Stimulated activated CD4-positive, alpha-beta T cell treated with anti-CD3 and anti-CD28 coated beads, Interleukin-2, amount 100 ng/mL, for 48 hours (primary cell): ENCODE measurements at regions not wholly inside any gene's neighbourhood (a gene's known extent, or its start where the extent isn't known, plus 50 kb on each side); places are given as distances from the start of the nearest gene placed in this dataset.
"Not testable (repeated sequence)": the region's sequence is repeated elsewhere in the genome, so short reads cannot be mapped to it uniquely, and the experiment has no call there.

Experiments used
- DNase-seq, 2 donors: peaks; one replicate each; pipeline ENCODE4 v3.0.0-alpha.2; 2020

DNA sequence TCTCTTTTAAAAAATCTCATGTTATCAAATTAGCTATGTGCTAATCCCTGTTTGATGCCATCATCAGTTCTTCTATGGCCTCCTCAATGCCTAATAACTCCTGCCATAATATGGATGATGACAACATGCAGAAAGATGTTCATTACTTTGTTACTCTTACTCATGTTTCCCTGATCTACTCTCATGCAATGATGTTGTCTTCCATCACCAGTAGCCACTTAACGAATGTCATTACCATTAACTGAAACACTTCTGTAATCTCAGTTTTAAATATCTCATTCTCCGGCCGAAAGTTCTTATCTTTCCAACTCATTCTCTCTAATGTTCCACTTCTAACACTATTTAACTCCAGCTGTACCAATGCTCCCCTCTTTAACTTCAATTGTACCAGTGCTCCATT is 1187.7 kb downstream of the OTOL1 start:
- DNase-seq, result no peak

DNA sequence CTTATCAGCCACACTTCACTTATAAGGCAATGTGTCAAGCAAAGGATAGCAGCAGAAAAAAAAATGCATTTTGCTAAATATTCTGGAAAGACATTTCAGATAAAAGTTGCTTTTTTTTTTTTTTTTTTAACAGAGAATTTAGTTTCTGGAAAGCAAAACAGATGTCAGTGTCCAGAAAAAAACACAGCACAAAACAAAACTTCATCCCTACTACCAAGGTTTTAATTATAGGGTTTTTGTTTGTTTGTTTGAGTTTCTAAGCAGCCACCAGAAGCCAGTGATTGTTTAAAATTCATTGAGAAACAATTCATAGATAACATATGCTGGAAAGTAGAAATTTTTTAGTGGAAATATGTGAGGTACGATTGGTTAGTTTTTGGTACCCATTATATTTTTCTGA is 1202.7 kb downstream of the OTOL1 start:
- DNase-seq, result no peak

DNA sequence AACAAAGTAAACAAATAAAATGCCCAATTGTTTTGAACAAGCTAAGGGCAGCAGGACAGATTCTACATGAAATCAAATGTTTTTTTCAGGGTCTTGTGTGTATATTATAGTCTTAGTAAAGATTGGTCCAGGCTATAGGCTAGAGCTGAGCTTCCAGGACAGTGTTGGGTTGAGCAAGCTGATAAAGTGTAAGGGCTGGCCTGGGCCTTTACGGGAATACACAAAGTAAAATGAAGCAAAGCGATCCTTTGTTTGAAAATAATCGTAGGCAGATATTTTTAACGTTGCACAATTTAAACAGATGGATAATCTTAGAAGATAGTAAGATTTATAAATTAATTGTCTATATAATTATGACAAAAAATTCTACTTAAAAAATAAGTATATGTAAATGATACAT is 1204.6 kb downstream of the OTOL1 start:
- DNase-seq, result no peak

DNA sequence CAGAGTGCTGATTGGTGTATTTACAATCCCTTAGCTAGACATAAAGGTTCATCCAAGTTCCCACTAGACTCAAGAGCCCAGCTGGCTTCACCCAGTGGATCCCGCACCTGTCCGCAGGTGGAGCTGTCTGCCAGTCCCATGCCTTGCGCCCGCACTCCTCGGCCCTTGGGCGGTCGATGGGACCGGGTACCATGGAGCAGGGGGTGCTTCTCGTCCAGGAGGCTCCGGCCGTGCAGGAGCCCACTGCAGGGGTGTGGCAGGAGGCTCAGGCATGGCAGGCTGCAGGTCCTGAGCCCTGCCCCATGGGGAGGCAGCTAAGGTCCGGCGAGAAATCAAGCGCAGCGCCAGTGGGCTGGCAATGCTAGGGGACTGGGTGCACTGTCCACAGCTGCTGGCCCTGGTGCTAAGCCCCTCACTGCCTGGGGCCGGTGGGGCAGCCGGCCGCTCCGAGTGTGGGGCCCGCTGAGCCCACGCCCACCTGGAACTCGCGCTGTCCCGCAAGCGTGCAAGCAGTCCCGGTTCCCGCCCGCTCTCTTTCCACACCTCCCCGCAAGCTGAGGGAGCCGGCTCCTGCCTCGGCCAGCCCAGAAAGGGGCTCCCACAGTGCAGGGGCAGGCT is 1206.3 kb downstream of the OTOL1 start:
- DNase-seq, result no peak

DNA sequence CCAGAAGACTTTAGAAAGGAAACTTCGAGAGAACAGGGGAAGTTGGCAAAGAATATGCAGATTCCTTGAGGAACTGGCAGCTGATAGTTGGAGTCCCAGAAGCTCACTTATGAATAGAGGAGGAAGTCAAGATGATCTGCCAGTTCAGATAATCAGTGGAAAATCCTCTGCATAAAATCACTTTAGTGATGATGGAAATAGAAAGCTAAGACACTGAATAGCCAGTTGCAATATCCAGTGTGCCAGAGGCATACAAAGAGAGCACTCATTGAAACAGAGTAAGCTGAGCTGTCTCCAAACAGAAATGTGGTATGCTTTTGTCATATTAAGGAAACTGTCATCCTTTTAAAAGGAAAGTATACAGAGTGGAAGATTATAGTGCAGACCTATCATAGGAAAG is 1207.6 kb downstream of the OTOL1 start:
- DNase-seq, result no peak

DNA sequence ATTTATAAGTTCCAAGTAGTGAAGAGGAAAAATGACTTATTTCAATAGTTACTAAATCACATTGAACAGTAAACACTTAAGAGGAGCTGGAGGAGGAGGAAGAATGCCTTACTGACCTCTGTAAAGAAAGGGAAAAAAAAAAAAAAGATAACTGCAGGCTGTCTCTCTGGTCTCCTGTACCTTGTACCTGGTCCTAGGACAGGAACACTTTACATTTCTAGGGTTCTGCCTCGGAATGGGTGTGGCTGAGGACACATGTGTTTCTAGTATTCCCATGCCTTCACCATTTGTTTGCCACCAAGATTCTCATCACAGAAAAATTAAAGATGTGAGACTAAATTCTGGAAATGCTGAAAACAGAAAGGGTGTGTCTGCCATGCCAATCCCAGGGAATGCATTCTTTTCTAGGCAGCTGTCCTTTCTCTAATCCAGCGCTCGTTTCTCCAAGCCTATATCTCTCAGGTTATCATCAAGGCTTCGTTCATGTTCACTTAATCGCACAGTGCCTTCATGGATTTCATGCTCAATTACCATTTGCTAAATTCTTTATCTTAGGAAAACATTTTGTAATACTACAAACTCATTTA is 1208.3 kb downstream of the OTOL1 start:
- no peak for DNase-seq

DNA sequence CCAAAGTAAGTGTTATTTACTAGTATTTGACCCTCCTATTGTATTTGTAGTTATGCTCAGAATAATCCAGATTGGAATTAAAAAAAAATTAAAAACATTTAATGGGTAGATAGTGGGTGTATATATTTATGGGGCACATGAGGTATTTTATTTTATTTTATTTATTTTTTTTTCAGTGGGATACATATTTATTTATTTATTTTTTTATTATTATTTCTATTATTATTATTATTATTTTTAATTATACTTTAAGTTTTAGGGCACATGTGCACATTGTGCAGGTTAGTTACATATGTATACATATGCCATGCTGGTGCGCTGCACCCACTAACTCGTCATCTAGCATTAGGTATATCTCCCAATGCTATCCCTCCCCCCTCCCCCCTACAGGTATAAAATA is 1211.8 kb downstream of the OTOL1 start:
- not testable (repeated sequence) for DNase-seq

DNA sequence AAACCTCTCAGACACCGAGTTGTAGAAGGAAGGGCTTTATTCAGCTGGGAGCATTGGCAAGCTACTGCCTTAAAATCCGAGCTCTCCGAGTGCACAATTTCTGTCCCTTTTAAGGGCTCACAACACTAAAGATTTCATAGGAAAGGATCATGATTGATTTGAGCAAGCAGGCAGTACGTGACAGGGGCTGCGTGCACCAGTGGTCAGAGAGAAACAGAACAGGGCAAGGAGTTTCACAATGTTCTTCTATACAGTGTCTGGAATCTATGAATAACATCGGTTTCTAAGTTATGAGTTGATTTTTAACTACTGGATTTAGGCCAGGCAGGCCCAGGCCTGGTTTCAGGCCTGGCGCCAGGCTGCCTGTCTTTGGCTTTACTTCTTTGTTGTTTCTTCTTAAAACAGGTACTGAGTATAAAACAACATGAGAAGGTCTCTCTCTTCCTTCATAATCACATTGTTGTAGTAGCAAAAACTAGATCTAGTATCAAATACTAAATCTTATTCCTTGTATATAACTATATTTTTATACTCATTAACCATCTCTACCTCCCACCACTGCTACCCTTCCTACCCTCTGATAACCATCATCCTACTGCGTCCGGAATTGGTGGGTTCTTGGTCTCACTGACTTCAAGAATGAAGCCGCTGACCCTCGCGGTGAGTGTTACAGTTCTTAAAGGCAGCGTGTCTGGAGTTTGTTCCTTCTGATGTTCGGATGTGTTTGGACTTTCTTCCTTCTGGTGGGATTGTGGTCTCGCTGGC is 1212.5 kb downstream of the OTOL1 start:
- DNase-seq, result not testable (repeated sequence)

DNA sequence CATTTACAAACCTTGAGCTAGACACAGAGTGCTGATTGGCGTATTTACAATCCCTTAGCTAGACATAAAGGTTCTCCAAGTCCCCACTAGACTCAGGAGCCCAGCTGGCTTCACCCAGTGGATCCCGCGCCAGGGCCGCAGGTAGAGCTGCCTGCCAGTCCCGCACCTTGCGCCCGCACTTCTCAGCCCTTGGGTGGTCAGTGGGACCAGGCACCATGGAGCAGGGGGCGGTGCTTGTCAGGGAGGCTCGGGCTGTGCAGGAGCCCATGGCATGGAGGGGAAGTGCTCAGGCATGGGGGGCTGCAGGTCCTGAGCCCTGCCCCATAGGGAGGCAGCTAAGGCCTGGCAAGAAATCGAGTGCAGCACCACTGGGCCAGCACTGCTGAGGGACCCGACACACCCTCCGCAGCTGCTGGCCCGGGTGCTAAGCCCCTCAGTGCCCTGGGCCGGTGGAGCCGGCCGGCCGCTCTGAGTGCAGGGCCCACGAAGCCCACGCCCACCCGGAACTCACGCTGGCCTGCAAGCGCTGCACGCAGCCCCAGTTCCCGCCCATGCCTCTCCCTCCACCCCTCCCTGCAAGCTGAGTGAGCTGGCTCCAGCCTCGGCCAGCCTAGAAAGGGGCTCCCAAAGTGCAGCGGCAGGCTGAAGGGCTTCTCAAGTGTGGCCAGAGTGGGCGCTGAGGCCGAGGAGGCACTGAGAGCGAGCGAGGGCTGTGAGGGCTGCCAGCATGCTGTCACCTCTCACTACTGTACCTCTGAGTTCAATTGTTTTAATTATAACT is 1213.9 kb downstream of the OTOL1 start:
- no peak for DNase-seq

DNA sequence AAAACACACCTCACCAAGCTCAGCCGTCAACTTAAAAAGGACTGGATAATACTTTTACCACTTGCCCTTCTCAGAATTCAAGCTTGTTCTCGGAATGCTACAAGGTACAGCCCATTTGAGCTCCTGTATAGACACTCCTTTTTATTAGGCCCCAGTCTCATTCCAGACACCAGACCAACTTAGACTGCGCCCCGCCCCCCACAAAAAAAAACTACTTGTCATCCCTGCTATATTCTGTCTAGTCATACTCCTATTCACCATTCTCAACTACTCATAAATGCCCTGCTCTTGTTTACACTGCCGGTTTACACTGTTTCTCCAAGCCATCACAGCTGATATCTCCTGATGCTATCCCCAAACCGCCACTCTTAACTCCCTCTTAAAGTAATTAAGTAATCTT is 1220.5 kb downstream of the OTOL1 start:
- DNase-seq, result not testable (repeated sequence)

DNA sequence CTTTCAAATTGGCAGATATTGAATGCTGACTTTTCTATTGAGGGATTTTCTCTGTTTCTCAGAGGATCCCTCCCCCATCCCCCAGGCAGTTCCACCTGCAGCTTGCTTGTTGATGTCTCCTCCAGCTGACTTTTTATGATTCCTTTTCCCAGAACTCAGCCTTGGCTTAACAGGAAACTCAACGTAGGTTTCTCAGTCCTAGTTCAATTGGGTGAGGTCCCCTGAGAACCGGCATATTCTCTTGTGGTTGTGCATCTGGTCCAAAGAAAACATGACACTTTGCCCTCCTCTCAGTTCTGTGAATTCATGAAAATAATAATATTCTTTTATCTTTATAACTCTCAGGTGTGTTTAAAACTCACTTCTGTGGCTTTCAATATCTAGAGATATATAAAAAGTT is 1222.1 kb downstream of the OTOL1 start:
- DNase-seq, result no peak

DNA sequence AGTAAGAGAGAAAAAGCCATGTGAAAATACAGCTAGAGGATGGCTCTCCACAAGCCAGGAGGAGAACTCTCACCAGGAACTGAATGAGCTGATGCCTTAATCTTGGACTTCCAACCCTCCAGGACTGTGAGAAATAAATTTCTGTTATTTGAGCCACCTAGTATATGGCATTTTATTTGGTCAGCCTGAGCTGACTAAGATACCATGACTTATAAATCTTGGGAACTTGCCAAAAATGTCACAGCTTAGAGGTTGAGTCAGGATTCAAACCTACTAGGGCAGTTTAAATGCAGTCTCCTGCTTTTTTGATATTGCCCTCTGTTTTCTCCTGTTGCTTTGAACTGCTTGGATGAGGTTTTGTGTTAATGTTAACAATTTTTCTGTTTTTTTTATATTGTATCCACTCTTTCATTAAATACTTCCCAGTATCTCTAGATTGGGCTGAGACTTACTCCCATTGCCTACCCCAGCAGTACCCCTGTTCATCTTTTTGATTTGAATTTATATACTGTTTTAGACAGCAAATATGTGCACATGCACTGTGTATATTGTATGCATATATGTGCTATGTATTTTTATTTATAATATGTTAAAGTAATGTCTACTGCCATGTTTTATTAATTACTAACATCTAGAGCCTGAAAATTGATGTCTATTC is 1223.2 kb downstream of the OTOL1 start:
- DNase-seq, result no peak

DNA sequence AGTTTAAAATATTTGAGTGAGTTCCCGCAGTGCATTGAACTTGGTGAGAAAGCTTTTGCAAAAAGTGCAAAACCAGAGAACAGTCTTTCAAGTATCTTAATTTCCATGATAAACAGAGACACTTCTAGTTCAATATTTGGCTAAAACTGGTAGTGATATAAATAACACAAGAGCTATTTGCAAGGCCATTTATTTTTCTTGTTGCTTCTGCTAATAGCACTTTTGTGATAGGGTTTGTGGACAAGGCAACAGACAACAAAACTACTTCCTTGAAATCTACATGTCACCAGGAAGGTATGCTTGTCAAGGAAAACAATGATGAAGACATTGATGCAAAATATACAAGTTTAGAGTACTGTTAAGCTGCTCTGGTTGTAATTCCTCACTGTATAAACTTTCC is 1225.1 kb downstream of the OTOL1 start:
- DNase-seq, result no peak

DNA sequence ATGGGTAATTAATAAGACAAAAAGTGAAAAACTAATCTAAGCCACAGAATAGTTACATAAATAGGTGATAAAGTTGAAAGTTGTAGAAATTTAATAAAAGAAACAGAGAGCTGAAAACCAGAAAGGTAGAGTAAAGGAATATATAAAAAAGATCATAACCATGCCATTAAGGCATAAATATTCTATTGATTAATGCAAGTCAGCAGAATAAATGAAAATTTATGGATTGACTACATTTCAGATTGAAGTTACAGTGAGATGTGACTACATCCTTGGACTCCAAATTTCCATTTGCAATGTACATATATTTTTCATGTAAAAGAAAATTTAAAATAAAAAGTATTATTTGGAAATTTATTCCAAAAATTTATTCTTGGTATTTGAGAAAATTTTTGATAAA is 1225.7 kb downstream of the OTOL1 start:
- no peak for DNase-seq

DNA sequence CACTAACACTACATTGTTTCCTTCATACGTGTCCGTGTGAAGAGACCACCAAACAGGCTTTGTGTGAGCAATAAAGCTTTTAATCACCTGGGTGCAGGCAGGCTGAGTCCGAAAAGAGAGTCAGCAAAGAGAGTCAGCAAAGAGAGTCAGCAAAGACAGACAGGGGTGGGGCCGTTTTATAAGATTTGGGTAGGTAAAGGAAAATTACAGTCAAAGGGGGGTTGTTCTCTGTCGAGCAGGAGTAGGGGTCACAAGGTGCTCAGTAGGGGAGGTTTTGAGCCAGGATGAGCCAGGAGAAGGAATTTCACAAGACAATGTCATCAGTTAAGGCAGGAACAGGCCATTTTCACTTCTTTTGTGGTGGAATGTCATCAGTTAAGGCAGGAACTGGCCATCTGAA is 1226.2 kb downstream of the OTOL1 start:
- not testable (repeated sequence) for DNase-seq

DNA sequence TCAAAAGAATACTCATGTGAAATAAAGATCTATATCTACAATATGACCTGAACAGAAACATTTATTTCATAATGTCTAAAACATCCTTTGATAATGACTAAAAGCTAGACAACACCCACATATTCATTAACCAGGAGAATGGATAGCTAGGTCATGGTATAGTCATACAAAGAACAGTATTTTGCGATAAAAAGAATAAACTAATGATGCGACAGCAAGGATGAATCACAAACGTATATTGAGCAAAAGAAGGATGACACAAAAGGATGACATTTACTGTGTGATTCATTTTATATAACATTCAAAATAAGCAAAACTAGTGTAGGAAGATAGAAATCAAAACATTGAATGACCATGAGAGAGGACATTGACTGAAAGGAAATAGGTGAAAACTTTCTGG is 1233.1 kb downstream of the OTOL1 start:
- no peak for DNase-seq

DNA sequence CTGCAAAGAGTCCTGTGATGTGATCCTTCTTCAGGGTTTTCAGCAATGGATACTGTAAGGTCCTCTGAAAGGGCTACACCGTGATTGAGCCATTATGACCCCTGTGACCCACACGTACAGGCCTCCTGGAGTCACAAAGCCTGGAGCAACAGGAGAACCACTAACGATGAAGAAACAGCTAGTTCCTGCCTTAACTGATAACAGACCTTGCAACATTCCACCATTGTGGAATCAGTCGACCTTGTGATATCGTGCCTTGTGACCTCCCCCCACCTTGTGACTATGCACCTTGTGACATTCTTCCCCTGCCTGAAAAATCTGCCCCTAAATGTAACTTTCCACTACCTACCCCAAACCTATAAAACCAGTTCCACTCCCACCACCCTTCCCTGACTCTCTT is 1235.4 kb downstream of the OTOL1 start:
- not testable (repeated sequence) for DNase-seq

DNA sequence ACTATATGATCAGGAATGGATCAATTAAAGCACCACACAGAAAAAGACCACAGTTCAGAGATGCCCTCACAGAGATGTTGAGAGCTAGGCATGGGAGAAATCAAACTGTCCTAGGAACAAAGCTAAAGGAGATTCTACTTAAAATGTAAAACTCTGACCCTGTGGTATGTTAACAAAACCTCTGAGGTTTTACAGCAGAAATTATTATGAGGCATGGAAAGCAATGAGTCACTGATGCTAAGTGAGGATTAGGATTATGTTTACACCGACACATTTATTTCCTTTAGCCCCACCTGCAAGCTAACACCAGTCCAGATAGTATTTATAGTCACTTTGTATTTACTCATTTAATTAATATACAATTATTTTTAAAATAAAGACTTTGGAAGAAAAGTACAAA is 1242.2 kb downstream of the OTOL1 start:
- DNase-seq, result no peak

DNA sequence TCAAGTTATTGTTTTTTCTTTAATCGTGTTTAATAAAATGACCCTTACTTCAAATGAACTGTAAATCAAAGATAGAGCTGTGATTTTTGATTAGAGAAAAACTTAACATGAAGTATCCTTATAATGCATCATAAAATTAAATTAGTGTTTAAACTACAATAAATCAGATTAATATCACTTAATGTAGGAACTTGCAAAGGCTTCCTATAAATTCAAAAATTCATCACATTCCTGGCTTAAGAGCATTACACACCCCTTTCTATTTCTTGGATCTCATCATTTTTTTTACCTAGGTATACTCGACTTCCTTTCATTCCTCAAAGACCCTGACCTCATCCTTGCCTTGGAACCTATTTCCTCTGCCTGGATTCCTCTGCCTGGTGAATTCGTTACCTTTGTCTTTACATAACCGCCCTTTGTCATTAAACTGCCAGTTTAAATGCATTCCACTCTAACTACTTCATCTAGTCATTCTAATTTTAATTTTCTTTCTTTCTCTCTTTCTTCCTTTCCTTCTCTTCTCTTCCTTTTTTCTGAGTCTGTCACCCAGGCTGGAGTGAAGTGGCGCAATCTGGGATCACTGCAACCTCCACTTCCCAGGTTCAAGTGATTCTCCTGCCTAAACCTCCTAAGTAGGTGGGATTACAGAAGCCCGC is 1244.5 kb downstream of the OTOL1 start:
- no peak for DNase-seq

DNA sequence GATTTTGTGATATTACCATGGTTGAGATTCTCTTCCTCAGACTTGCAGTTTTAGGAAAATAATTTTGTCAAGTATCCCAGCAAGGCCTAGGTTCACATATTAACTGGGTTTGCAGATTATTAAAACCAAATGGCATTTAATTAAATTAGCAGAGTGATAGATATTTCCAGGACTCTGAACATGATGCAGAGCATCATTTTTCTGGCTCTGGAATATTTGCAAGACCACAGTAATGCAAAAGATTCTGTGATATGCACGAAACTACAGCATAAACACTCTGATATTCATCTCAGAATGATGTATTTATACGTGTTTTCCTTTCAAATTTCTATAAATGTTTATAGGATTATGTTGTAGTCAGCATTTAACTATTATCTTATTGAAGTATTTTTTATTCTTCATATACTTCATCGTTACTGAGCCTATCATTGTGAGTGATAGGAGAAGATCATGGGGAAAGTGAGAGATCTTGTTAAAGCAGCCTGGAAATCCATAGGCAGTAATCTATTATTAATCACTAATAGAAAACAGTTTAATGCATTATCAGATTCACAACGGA is 1245.6 kb downstream of the OTOL1 start:
- DNase-seq, result no peak

DNA sequence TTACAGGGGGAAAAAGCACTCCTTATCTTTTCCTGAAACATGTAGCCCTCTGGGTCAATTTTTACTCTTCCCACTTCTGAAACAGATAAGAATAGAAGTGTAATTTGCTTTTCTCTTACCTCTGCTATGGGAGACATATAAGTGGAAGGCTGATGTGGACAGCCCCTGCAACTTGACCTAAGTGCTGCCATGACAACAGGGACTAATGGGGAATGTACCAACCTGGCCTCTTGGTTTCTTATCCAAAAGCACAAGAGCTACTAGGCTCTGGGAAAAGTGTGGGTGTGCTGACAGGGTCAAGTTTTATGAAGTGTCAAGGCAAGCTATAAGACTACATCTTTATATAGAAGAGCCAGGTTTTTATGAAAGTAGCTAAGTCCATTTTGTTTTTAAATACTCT is 1246.5 kb downstream of the OTOL1 start:
- DNase-seq, result no peak

DNA sequence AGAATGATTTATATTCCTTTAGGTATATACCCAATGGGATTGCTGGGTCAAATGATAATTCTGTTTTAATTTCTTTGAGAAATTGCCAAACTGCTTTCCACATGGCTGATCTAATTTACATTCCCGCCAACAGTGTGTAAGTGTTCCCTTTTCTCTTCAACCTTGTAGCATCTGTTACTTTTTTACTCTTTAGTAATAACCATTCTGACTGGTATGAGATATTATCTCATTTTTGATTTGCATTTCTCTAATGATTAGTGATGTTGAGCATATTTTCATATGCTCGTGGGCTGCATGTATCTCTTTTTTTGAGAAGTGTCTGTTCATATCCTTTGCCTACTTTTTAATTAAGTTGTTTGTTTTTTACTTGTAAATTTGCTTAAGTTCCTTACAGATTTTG is 1264.2 kb downstream of the OTOL1 start:
- DNase-seq, result no peak
